ENCODE measurements at regions not wholly inside any gene's neighbourhood (a gene's known extent, or its start where the extent isn't known, plus 50 kb on each side); places are given as distances from the start of the nearest gene placed in this dataset.
"Not testable (repeated sequence)": the region's sequence is repeated elsewhere in the genome, so short reads cannot be mapped to it uniquely, and the experiment has no call there.

- DNase-seq, result no peak
Observed at GRCh38 chr18:41121116-41121826, 833.8 kb upstream of the PIK3C3 start.

- DNase-seq, result no peak
Observed at GRCh38 chr18:41119031-41119430, 836.0 kb upstream of the PIK3C3 start.

DNA sequence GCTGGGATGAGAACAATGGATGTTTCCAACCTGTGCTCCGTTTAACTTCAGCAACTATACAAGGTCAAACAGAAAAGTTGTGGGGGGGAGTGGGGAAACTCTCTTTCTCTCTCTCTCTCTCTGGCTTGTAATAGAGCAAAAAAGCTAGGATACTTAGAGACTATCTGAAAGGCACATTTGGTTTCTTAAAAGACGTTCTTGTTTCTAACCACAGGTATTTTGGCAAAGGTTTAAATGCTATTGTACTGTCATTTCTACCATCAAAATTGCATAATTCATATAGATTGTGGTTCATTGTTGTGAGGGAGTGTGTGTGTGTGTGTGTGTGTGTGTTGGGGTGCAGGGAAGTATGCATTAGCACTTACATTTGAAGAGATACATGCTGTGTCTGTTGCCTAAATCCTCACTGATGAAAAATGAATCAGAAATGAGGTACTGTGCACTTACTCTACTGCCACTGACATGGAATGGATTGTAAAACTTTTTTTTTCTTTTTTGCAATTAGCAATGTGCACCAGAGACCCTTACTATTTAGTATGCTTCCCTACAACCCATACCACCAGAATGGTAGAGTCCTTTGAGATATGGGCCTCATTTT, 841.0 kb upstream of the PIK3C3 start:
- no peak for DNase-seq

DNA sequence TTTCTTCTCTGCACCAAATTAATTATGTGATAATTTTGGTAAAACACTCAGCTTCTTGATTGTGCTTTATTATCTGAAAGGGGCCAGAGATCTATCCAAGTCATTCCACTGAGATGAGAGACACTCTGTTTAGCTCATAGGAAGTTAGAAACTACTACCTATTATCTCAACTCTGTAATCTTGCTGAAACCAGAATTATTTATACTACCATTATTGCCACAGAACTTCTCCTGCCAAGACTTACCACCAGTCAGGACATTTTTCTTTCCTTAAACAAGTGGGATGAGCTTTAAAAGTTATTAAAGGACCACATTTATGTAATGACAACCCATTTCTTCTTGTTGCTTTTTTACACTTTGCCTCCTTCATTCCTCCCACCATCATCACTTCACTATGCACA, 855.6 kb upstream of the PIK3C3 start:
- DNase-seq, result no peak

GRCh38 chr18:41096504-41096903, 858.5 kb upstream of the PIK3C3 start:
- DNase-seq, result no peak

- no peak for DNase-seq
Observed at GRCh38 chr18:41077076-41077475, 878.0 kb upstream of the PIK3C3 start.

- no peak for DNase-seq
Observed at GRCh38 chr18:41075212-41075611, 879.8 kb upstream of the PIK3C3 start.

GRCh38 chr18:41073372-41073954, 881.6 kb upstream of the PIK3C3 start:
- DNase-seq, result no peak

DNA sequence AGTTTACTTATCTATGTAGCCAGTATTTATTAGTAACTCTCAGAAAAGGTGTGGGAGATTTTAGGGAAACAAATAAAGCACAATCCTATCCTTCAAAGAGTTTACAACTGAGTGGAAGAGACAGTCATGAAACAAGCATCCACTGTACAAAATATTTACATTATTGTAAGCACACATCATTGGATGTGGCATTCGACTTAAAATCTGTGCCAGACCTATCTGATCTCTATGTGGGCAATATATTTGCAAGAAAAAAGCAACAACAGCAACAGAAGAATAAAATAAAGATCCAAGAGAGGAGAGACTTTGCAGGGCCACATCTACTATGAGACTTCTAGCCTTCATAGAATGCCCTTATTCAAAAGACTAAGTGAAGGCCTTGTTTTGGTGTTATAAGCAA, 882.1 kb upstream of the PIK3C3 start:
- no peak for DNase-seq

GRCh38 chr18:41071826-41072225, 883.2 kb upstream of the PIK3C3 start:
- DNase-seq, result no peak

GRCh38 chr18:41069167-41069566, 885.9 kb upstream of the PIK3C3 start:
- no peak for DNase-seq

DNA sequence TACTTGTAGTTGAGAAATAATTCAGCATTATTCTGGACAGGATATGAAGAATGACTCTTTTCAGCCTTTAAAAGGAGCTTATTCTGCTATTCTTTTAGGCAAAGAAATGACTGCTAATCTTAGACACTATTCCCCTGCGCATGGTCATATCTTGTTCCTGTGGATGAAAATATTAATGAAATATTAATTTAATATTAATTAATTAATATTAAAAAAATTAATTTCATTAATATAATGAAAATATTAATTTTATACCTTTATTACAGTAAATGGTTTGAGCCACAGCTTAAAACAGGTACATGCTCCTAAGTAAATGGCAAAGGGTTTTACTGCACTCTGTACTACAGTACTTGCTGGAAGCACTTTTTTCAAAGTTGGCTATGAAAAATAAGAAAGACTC, 890.1 kb upstream of the PIK3C3 start:
- DNase-seq, result no peak

DNA sequence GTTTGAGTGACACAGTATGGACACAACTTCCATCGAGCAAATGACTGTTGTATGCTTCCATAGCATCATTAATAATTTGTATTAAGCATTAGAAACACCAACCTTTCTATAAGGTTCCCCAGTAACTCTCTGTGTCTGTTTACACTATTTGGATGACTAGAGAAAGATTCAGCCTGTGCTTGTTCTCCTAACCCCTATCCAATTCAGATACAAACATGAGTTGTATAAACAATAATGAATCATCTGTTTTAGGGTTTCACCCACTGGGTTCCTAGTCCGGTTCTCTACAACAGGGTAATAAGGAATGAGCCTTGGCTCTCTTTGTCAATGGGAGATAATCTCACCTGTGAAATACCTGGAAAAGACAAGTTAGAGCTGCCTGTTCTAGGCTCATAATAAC, 894.1 kb upstream of the PIK3C3 start:
- no peak for DNase-seq

GRCh38 chr18:41059126-41059415, 896.0 kb upstream of the PIK3C3 start:
- no peak for DNase-seq

GRCh38 chr18:41058351-41059125, 896.5 kb upstream of the PIK3C3 start:
- DNase-seq, result no peak

DNA sequence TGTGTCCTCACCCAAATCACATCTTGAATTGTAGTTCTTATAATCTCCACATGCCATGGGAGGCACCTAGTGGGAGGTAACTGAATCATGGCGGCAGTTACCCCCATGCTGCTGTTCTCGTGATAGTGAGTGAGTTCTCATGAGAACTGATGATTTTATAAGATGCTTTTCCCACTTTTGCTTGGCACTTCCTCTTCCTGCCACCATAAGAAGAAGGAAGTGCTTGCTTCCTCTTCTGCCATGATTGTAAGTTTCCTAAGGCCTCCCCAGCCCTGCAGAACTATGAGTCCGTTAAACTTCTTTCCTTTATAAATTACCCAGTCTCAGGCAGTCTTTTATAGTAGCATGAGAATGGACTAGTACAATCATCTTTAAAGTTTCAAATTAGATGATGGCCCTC, 902.4 kb upstream of the PIK3C3 start:
- no peak for DNase-seq

DNA sequence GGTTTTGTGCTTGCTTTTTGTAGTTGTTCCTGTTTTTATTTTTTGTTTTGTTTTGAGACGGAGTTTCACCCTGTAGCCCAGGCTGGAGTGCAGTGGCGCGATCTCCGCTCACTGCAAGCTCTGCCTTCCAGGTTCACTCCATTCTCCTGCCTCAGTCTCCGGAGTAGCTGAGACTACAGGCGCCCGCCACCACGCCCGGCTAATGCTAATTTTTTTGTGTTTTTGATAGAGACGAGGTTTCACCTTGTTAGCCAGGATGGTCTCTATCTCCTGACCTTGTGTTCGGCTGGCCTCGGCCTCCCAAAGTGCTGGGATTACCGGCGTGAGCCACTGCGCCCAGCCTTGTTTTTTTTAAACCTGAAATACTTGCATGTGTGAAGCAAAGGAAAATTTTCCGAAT, 908.8 kb upstream of the PIK3C3 start:
- DNase-seq, result not testable (repeated sequence)

- no peak for DNase-seq
Observed at GRCh38 chr18:41043876-41044275, 911.2 kb upstream of the PIK3C3 start.

GRCh38 chr18:41042866-41043265, 912.2 kb upstream of the PIK3C3 start:
- DNase-seq, result no peak

DNA sequence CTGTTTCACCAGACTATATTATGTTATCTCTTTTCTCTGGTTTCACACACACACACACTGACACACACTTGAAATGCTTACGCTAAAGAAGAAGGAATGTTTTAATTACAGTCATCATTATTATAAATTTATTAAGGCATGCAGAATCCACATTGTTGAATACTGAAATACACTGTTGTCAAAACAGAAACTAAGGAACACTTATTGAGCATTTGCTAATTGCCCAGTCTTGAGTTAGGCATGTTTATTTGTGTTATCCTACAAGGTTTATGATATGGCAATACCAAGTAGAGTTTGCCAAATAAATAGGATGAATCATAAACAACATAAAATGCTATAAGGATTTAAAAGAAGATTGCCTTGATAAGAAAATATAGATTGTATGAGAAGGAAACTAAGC, 917.0 kb upstream of the PIK3C3 start:
- no peak for DNase-seq

- DNase-seq, result no peak
Observed at GRCh38 chr18:41036346-41036745, 918.7 kb upstream of the PIK3C3 start.

DNA sequence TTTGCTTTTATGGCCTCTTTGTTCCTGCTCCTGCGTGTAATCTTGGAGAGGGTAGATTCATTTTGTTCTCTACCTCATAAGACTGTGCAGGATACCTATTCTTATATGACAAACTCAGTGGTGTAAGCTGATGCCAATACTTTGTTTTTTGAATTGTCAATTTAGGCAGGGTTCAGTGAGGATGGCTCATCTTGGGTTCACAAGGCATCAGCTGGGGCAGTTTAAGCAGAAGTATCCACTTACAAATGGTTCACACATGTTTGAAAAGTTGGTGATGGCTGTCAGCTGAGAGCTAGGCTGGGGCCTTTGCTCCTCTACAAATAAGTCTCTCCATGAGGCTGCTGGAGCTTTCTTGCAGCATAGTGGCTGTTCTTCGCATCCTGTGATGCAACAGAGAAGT, 920.6 kb upstream of the PIK3C3 start:
- DNase-seq, result no peak

GRCh38 chr18:41025666-41026065, 929.4 kb upstream of the PIK3C3 start:
- no peak for DNase-seq

DNA sequence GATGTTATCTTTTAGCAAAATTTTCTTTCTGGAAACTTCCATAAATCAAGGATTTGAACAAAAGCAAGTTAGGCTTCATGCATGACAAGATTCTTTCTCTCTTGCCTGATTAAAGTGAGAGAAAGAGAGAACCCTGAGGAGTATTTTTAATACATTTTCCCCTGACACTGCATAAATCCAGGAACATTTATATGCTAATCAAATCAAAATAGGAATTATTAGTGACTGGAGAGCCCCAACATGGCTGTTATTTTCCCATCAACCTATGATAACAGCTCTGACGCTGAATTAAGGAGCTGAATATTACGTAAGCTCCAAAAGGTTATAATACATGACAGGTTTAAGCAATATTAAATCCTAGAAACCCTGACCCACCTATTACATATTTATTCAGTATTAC, 930.2 kb upstream of the PIK3C3 start:
- no peak for DNase-seq
